ENCODE measurements at regions not wholly inside any gene's neighbourhood (a gene's known extent, or its start where the extent isn't known, plus 50 kb on each side); places are given as distances from the start of the nearest gene placed in this dataset.

- Histone ChIP-seq H4K20me1 (ENCODE audit: insufficient read depth, low read length) (no peaks in the 10 kb centered on the region), H3K27ac (ENCODE audit: low read depth, low read length) (no peak overlapping the region), H3K4me1 (ENCODE audit: insufficient read depth, low read length) (peaks cover 8% of the 10 kb centered on the region), H3K9me3 (ENCODE audit: insufficient read depth, low read depth, low read length) (no peaks in the 10 kb centered on the region), H3K79me2 (ENCODE audit: insufficient read depth, low read length) (no peaks in the 10 kb centered on the region), H3K4me3 (ENCODE audit: insufficient read depth, low read depth, low read length) (no peak overlapping the region), H3K36me3 (ENCODE audit: insufficient read depth, low read length) (no peaks in the 10 kb centered on the region), H3K4me2 (ENCODE audit: low read length) (no peak overlapping the region), H3K9ac (ENCODE audit: low read length) (no peak overlapping the region), H3K27me3 (ENCODE audit: insufficient read depth, low read length) (no peaks in the 10 kb centered on the region), H2AFZ (ENCODE audit: low read depth, low read length) (no peak overlapping the region)
- no peak for FAIRE-seq
- Mint-ChIP-seq H3K9me3 (ENCODE audit: unreplicated experiment) (no peaks in the 10 kb centered on the region), H3K4me1 (ENCODE audit: low read depth, unreplicated experiment) (no peaks in the 10 kb centered on the region), H3K27me3 (ENCODE audit: low read depth, unreplicated experiment) (peaks cover 5% of the 10 kb centered on the region), H3K4me3 (ENCODE audit: unreplicated experiment) (no peak overlapping the region), H3K27ac (ENCODE audit: unreplicated experiment) (no peak overlapping the region), H3K36me3 (ENCODE audit: low read depth, unreplicated experiment) (no peaks in the 10 kb centered on the region)
- DNase-seq (ENCODE audit: low read depth) = no peak
- TF ChIP-seq, protein P1, sequence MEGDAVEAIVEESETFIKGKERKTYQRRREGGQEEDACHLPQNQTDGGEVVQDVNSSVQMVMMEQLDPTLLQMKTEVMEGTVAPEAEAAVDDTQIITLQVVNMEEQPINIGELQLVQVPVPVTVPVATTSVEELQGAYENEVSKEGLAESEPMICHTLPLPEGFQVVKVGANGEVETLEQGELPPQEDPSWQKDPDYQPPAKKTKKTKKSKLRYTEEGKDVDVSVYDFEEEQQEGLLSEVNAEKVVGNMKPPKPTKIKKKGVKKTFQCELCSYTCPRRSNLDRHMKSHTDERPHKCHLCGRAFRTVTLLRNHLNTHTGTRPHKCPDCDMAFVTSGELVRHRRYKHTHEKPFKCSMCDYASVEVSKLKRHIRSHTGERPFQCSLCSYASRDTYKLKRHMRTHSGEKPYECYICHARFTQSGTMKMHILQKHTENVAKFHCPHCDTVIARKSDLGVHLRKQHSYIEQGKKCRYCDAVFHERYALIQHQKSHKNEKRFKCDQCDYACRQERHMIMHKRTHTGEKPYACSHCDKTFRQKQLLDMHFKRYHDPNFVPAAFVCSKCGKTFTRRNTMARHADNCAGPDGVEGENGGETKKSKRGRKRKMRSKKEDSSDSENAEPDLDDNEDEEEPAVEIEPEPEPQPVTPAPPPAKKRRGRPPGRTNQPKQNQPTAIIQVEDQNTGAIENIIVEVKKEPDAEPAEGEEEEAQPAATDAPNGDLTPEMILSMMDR (IDR thresholded peaks at IDR 0.05; ENCODE audit: insufficient read depth, low read depth, low read length) = no peak
- no peak for TF ChIP-seq EZH2 (IDR thresholded peaks at IDR 0.05; ENCODE audit: insufficient read depth, low read length)
These were observed 108.9 kb downstream of the PTCSC3 start for GRCh38 chr14:36067428-36068187.

- Mint-ChIP-seq H3K4me3 (ENCODE audit: unreplicated experiment) (no peak overlapping the region), H3K27me3 (ENCODE audit: low read depth, unreplicated experiment) (peaks cover 7% of the 10 kb centered on the region), H3K36me3 (ENCODE audit: low read depth, unreplicated experiment) (no peaks in the 10 kb centered on the region), H3K27ac (ENCODE audit: unreplicated experiment) (no peak overlapping the region), H3K9me3 (ENCODE audit: unreplicated experiment) (no peaks in the 10 kb centered on the region), H3K4me1 (ENCODE audit: low read depth, unreplicated experiment) (no peaks in the 10 kb centered on the region)
- H3K4me1 ChIP-seq (ENCODE audit: insufficient read depth, low read length) = peaks cover 8% of the 10 kb centered on the region
- no peak for DNase-seq (ENCODE audit: low read depth)
- no peak overlapping the region for H3K4me2 ChIP-seq (ENCODE audit: low read length)
- H3K4me3 ChIP-seq (ENCODE audit: insufficient read depth, low read depth, low read length) = no peak overlapping the region
- H2AFZ ChIP-seq (ENCODE audit: low read depth, low read length) = no peak overlapping the region
- TF ChIP-seq, protein P1 (IDR thresholded peaks at IDR 0.05; ENCODE audit: insufficient read depth, low read depth, low read length) = no peak
- TF ChIP-seq EZH2 (IDR thresholded peaks at IDR 0.05; ENCODE audit: insufficient read depth, low read length) = no peak
- H3K9ac ChIP-seq (ENCODE audit: low read length) = no peak overlapping the region
- H3K27me3 ChIP-seq (ENCODE audit: insufficient read depth, low read length) = no peaks in the 10 kb centered on the region
- no peaks in the 10 kb centered on the region for H3K79me2 ChIP-seq (ENCODE audit: insufficient read depth, low read length)
- no peak for FAIRE-seq
- H3K27ac ChIP-seq (ENCODE audit: low read depth, low read length) = no peak overlapping the region
- H4K20me1 ChIP-seq (ENCODE audit: insufficient read depth, low read length) = no peaks in the 10 kb centered on the region
- no peaks in the 10 kb centered on the region for H3K9me3 ChIP-seq (ENCODE audit: insufficient read depth, low read depth, low read length)
- H3K36me3 ChIP-seq (ENCODE audit: insufficient read depth, low read length) = no peaks in the 10 kb centered on the region
These were observed 109.9 kb downstream of the PTCSC3 start for GRCh38 chr14:36066636-36067035.

GRCh38 chr14:36065831-36066230 is 110.7 kb downstream of the PTCSC3 start:
- DNase-seq (ENCODE audit: low read depth) = no peak
- peaks cover 7% of the 10 kb centered on the region for H3K27me3 Mint-ChIP-seq (ENCODE audit: low read depth, unreplicated experiment)
- no peaks in the 10 kb centered on the region for H3K79me2 ChIP-seq (ENCODE audit: insufficient read depth, low read length)
- no peak overlapping the region for H3K27ac Mint-ChIP-seq (ENCODE audit: unreplicated experiment)
- no peak overlapping the region for H3K27ac ChIP-seq (ENCODE audit: low read depth, low read length)
- H3K4me3 ChIP-seq (ENCODE audit: insufficient read depth, low read depth, low read length) = no peak overlapping the region
- H3K36me3 Mint-ChIP-seq (ENCODE audit: low read depth, unreplicated experiment) = no peaks in the 10 kb centered on the region
- FAIRE-seq = no peak
- TF ChIP-seq, protein P1 (IDR thresholded peaks at IDR 0.05; ENCODE audit: insufficient read depth, low read depth, low read length) = no peak
- no peak for TF ChIP-seq EZH2 (IDR thresholded peaks at IDR 0.05; ENCODE audit: insufficient read depth, low read length)
- no peak overlapping the region for H2AFZ ChIP-seq (ENCODE audit: low read depth, low read length)
- peaks cover 8% of the 10 kb centered on the region for H3K4me1 ChIP-seq (ENCODE audit: insufficient read depth, low read length)
- H3K4me3 Mint-ChIP-seq (ENCODE audit: unreplicated experiment) = no peak overlapping the region
- H3K4me2 ChIP-seq (ENCODE audit: low read length) = no peak overlapping the region
- H3K27me3 ChIP-seq (ENCODE audit: insufficient read depth, low read length) = no peaks in the 10 kb centered on the region
- H3K9ac ChIP-seq (ENCODE audit: low read length) = no peak overlapping the region
- H3K9me3 Mint-ChIP-seq (ENCODE audit: unreplicated experiment) = no peaks in the 10 kb centered on the region
- no peaks in the 10 kb centered on the region for H3K36me3 ChIP-seq (ENCODE audit: insufficient read depth, low read length)
- no peaks in the 10 kb centered on the region for H3K9me3 ChIP-seq (ENCODE audit: insufficient read depth, low read depth, low read length)
- no peaks in the 10 kb centered on the region for H3K4me1 Mint-ChIP-seq (ENCODE audit: low read depth, unreplicated experiment)
- H4K20me1 ChIP-seq (ENCODE audit: insufficient read depth, low read length) = no peaks in the 10 kb centered on the region

Data from astrocyte (in vitro differentiated cells and primary cell).